GM23248 (cell line): ENCODE measurements at regions not wholly inside any gene's neighbourhood (a gene's known extent, or its start where the extent isn't known, plus 50 kb on each side); places are given as distances from the start of the nearest gene placed in this dataset.

ENCODE experiments used
- DNase-seq: peaks from one replicate; pipeline ENCODE4 v3.0.0-alpha.2; 2015
- H2AFZ ChIP-seq: fragments of 200-600 bp; sonication (generic); 2 replicates; pipeline ENCODE4 v1.6.1; 2016; ENCODE audit warnings: antibody characterized with exemption
- H3F3A ChIP-seq: fragments of 200-600 bp; sonication (generic); 2 replicates; pipeline ENCODE4 v1.6.1; 2016; ENCODE audit warnings: mild to moderate bottlenecking, antibody characterized with exemption, mixed run types; ENCODE audit not compliant: insufficient read depth
- H3K27ac ChIP-seq: fragments of 200-600 bp; sonication (generic); 2 replicates; pipeline ENCODE4 v1.5.1; 2016; ENCODE audit warnings: mild to moderate bottlenecking
- H3K27me3 ChIP-seq: fragments of 200-600 bp; sonication (generic); replicated peaks from 2 replicates; pipeline ENCODE4 v1.6.1; 2016; ENCODE audit warnings: mild to moderate bottlenecking; ENCODE audit not compliant: insufficient read depth
- H3K36me3 ChIP-seq: fragments of 200-600 bp; sonication (generic); 2 replicates; pipeline ENCODE4 v1.6.1; 2016; ENCODE audit warnings: low read depth, mild to moderate bottlenecking
- H3K4me1 ChIP-seq: fragments of 200-600 bp; sonication (generic); 2 replicates; pipeline ENCODE4 v1.6.1; 2016; ENCODE audit warnings: mild to moderate bottlenecking; ENCODE audit not compliant: insufficient read depth
- H3K4me2 ChIP-seq: fragments of 200-600 bp; sonication (generic); one replicate; pipeline ENCODE4 v1.6.1; 2016; ENCODE audit warnings: mild to moderate bottlenecking; ENCODE audit not compliant: unreplicated experiment
- H3K4me3 ChIP-seq: fragments of 200-600 bp; sonication (generic); 2 replicates; pipeline ENCODE4 v1.5.1; 2016; ENCODE audit warnings: mild to moderate bottlenecking
- H3K79me2 ChIP-seq: fragments of 200-600 bp; sonication (generic); 2 replicates; pipeline ENCODE4 v1.6.1; 2016; ENCODE audit warnings: mild to moderate bottlenecking; ENCODE audit not compliant: insufficient read depth
- H3K9ac ChIP-seq: fragments of 200-600 bp; sonication (generic); 2 replicates; pipeline ENCODE4 v1.6.1; 2016; ENCODE audit warnings: mild to moderate bottlenecking
- H3K9me2 ChIP-seq: fragments of 200-600 bp; sonication (generic); 2 replicates; pipeline ENCODE4 v1.6.1; 2016; ENCODE audit warnings: mixed run types, mild to moderate bottlenecking, moderate library complexity; ENCODE audit not compliant: insufficient read depth
- H3K9me3 ChIP-seq: fragments of 200-600 bp; sonication (generic); one replicate; pipeline ENCODE4 v1.6.1; 2017; ENCODE audit warnings: low read depth
- H4K20me1 ChIP-seq: fragments of 200-600 bp; sonication (generic); 2 replicates; pipeline ENCODE4 v1.6.0; 2016; ENCODE audit not compliant: insufficient read depth
- EZH2 ChIP-seq: fragments of 200-600 bp; sonication (generic); IDR thresholded peaks from 2 replicates; pipeline ENCODE4 v1.6.1; 2018; ENCODE audit warnings: antibody characterized with exemption, mild to moderate bottlenecking; ENCODE audit not compliant: insufficient read depth, poor library complexity, severe bottlenecking
- EZH2phosphoT487 ChIP-seq: fragments of 200-600 bp; sonication (generic); IDR thresholded peaks from 2 replicates; pipeline ENCODE4 v1.6.1; 2018; ENCODE audit warnings: antibody characterized with exemption, moderate library complexity, mild to moderate bottlenecking, low read depth; ENCODE audit not compliant: insufficient read depth
- WGBS, 2 experiments: methylation state at CpG; one replicate each; pipeline ENCODE4 v1.1.6; 2015 to 2017; ENCODE audit warnings: low lambda C conversion rate in 2 of 2, low coverage in 1 of 2; ENCODE audit errors: missing lambda C conversion rate in 2 of 2; 5-methylcytosine and 5-hydroxymethylcytosine counted together
- in situ Hi-C: fragments of 300-500 bp; cut with MboI; formaldehyde crosslinking; loops from 2 replicates; pipeline ENCODE4 v1.15.0; 2020

DNA sequence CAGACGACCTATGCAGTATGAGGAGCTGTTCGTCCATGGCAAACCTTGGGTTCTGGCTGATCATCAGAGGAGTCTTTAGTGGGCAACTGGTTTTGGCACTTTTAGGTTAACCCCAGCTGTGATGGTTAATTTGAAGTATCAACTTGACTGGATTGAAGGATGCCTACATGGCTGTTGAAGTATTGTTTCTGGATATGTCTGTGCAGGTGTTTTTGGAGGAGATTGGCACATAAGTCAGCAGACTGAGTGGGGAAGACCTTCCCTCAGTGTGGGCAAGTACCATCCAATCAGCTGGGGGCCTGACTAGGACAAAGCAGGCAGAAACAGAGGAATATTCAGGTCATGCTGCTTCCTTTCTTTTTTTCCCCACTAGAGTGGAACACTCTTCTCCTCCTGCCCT lies 284.1 kb downstream of the NFKBIZ start:
- no peaks in the 10 kb centered on the region for H3K27me3 ChIP-seq
- H3K79me2 ChIP-seq = no peaks in the 10 kb centered on the region
- no peaks in the 10 kb centered on the region for H3K9me3 ChIP-seq
- H4K20me1 ChIP-seq = no peaks in the 10 kb centered on the region
- no peak for DNase-seq
- peaks cover 16% of the 10 kb centered on the region; the same call in 1 of the 2 replicates for H3F3A ChIP-seq
- H3K4me1 ChIP-seq = peaks cover 10% of the 10 kb centered on the region
- TF ChIP-seq EZH2phosphoT487 = no peak
- no peak for TF ChIP-seq EZH2
- no peak overlapping the region for H3K4me2 ChIP-seq
- no peaks in the 10 kb centered on the region for H3K36me3 ChIP-seq
- H3K9ac ChIP-seq = no peak overlapping the region
- 83 to 89% methylated on average over 2 of the region's 2 CpGs for WGBS, 2 experiments
- H2AFZ ChIP-seq = no peak overlapping the region
- in situ Hi-C loops = no loop called here
- H3K27ac ChIP-seq = no peak overlapping the region
- H3K4me3 ChIP-seq = no peak overlapping the region
- no peaks in the 10 kb centered on the region for H3K9me2 ChIP-seq

DNA sequence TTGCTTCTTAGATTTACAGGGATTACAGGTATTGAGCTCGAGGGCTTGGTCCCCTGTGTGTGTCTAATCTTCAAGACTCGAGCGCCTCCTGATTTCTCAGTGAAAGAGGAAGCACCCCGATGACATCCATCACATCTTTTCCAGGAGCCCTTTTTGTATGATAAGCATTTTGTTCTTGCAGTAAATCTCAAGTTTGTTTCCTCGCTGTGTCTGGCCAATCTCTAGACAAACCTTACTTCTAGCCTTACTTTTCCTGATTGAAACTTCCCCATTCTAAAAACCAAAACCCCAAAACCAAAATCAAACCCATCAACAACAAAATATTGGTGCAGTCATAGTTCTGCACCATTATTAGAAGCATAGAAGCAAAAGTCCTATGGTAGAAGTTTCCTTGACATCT lies 286.0 kb downstream of the NFKBIZ start:
- TF ChIP-seq EZH2phosphoT487 (no peak), EZH2 (no peak)
- in situ Hi-C loops = no loop called here
- no peak overlapping the region for H2AFZ ChIP-seq
- no peaks in the 10 kb centered on the region for H3K9me3 ChIP-seq
- H3K4me3 ChIP-seq = no peak overlapping the region
- 71 to 74% methylated on average over 5 of the region's 5 CpGs for WGBS, 2 experiments
- no peak for DNase-seq
- no peak overlapping the region for H3K27ac ChIP-seq
- H3K4me2 ChIP-seq = no peak overlapping the region
- no peaks in the 10 kb centered on the region for H3K9me2 ChIP-seq
- no peaks in the 10 kb centered on the region for H3K36me3 ChIP-seq
- H3K4me1 ChIP-seq = peaks cover 3% of the 10 kb centered on the region
- no peaks in the 10 kb centered on the region for H3K27me3 ChIP-seq
- H3F3A ChIP-seq = peaks cover 9% of the 10 kb centered on the region; the same call in 1 of the 2 replicates
- no peaks in the 10 kb centered on the region for H4K20me1 ChIP-seq
- no peaks in the 10 kb centered on the region for H3K79me2 ChIP-seq
- no peak overlapping the region for H3K9ac ChIP-seq

DNA sequence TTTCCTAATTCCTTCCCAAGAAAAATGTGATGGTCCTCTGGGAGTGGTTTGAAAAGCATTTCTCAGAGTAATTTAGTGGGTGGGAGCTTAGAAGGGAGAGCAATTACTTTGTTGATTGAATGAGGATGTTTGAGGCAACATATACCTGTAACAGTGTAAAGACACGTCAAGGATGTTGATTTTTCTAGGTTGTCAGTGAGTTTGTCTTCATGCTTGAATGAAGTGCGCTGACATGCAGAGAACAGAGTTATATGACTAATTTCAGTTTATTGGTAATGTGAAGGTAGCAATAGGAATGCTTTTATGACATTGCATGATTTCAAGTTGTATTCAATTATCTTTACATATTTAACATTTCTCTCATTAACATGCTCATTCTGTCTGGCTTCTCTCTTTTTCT lies 286.9 kb downstream of the NFKBIZ start:
- H4K20me1 ChIP-seq = no peaks in the 10 kb centered on the region
- H2AFZ ChIP-seq = no peak overlapping the region
- H3K36me3 ChIP-seq = no peaks in the 10 kb centered on the region
- in situ Hi-C loops = no loop called here
- TF ChIP-seq EZH2 (no peak), EZH2phosphoT487 (no peak)
- no peaks in the 10 kb centered on the region for H3F3A ChIP-seq
- no peak overlapping the region for H3K4me2 ChIP-seq
- H3K9ac ChIP-seq = no peak overlapping the region
- H3K79me2 ChIP-seq = no peaks in the 10 kb centered on the region
- H3K9me2 ChIP-seq = no peaks in the 10 kb centered on the region
- no peaks in the 10 kb centered on the region for H3K27me3 ChIP-seq
- no peaks in the 10 kb centered on the region for H3K4me1 ChIP-seq
- H3K4me3 ChIP-seq = no peak overlapping the region
- DNase-seq = no peak
- WGBS, 2 experiments = 71 to 85% methylated on average over 2 of the region's 2 CpGs
- no peak overlapping the region for H3K27ac ChIP-seq
- H3K9me3 ChIP-seq = no peaks in the 10 kb centered on the region

DNA sequence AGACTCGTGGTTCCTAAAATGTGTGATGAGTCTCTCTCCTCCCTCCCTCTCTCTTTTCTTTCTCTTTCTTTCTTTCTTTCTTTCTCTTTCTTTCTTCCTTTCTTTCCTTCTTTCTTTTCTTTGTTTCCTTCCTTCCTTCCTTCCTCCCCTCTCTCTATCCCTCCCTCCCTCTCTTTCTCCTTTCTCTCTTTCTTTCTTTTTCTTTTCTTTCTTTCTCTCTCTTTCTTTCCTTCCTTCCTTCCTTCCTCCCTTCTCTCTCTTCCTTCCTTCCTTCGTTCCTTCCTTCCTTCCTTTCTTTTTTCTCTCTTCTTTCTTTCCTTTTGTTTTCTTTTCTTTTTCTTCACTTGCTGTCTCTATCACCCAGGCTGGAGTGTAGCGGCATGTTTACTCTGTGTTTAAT lies 290.8 kb downstream of the NFKBIZ start:
- Histone ChIP-seq H3K36me3 (no peaks in the 10 kb centered on the region), H4K20me1 (no peaks in the 10 kb centered on the region), H2AFZ (no peak overlapping the region), H3K9ac (no peak overlapping the region), H3K27ac (no peak overlapping the region), H3K4me2 (no peak overlapping the region), H3K9me3 (no peaks in the 10 kb centered on the region), H3K79me2 (no peaks in the 10 kb centered on the region), H3K4me3 (no peak overlapping the region), H3K9me2 (no peaks in the 10 kb centered on the region), H3K4me1 (no peaks in the 10 kb centered on the region), H3F3A (no peaks in the 10 kb centered on the region), H3K27me3 (no peaks in the 10 kb centered on the region)
- in situ Hi-C loops = no loop called here
- 75 to 78% methylated on average over 3 of the region's 3 CpGs for WGBS, 2 experiments
- DNase-seq = no peak
- TF ChIP-seq EZH2phosphoT487 (no peak), EZH2 (no peak)
